ENCODE measurements at regions not wholly inside any gene's neighbourhood (a gene's known extent, or its start where the extent isn't known, plus 50 kb on each side); places are given as distances from the start of the nearest gene placed in this dataset.

- no peak for DNase-seq (ENCODE audit: low read depth in 4 of 4, low spot score in 1 of 4)
These were observed 51.2 kb upstream of the MED4 start for GRCh38 chr13:48146122-48146521.
